ENCODE measurements at regions not wholly inside any gene's neighbourhood (a gene's known extent, or its start where the extent isn't known, plus 50 kb on each side); places are given as distances from the start of the nearest gene placed in this dataset.
"Not testable (repeated sequence)": the region's sequence is repeated elsewhere in the genome, so short reads cannot be mapped to it uniquely, and the experiment has no call there.

DNA sequence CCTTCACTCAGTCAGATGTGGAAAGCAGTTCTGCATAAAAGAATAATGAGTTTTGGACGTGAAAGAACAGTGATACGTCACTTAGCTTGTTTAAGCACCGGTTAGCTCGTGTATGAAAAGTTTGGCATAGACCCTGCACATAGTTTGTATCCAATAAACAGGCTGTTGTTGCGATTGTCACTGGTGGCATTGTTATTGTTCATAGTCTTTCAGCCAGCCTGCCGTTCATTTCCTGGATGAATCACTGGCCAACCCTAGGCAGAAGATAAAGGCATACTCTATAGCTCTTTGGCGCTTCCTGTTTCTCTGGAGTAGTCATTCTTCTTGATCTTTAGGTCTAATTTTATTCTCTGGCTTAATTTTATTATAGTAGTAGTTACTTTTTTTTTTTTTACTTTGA is 57.8 kb upstream of the ANKRD30A start:
- H3K4me3 Mint-ChIP-seq = no peak overlapping the region
- H3K27me3 Mint-ChIP-seq = no peaks in the 10 kb centered on the region
- no peak overlapping the region for H3K27ac Mint-ChIP-seq (ENCODE audit: low read depth)
- ATAC-seq (replicated peaks; ENCODE audit: extremely low read depth, poor library complexity, severe bottlenecking) (no peak), DNase-seq (ENCODE audit: low spot score in 2 of 2) (no peak)
- H3K4me1 Mint-ChIP-seq = no peaks in the 10 kb centered on the region
- peaks cover 23% of the 10 kb centered on the region for H3K9me3 Mint-ChIP-seq
- H3K36me3 Mint-ChIP-seq (ENCODE audit: insufficient read depth) = no peaks in the 10 kb centered on the region

DNA sequence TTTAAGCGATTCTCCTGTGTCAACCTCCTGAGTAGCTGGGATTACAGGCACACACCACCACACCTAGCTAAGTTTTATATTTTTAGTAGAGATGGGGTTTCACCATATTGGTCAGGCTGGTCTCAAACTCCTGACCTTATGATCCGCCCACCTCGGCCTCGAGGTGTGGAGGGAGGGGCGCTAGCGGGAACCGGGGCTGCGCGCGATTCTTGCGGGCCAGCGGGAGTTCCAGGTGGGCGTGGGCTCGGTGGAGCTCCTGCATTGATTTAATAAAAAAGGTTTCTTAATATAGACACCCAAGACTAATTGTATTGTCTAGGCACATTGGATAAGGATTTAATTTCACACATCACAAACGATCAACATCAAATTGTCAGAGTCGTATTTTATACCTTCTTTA is 63.1 kb upstream of the ANKRD30A start:
- ATAC-seq (replicated peaks; ENCODE audit: extremely low read depth, poor library complexity, severe bottlenecking); H3K4me3 Mint-ChIP-seq; DNase-seq (ENCODE audit: low spot score in 2 of 2); H3K27me3 Mint-ChIP-seq; H3K36me3 Mint-ChIP-seq (ENCODE audit: insufficient read depth); H3K4me1 Mint-ChIP-seq; H3K27ac Mint-ChIP-seq (ENCODE audit: low read depth): not testable (repeated sequence)
- peaks cover 23% of the 10 kb centered on the region for H3K9me3 Mint-ChIP-seq

DNA sequence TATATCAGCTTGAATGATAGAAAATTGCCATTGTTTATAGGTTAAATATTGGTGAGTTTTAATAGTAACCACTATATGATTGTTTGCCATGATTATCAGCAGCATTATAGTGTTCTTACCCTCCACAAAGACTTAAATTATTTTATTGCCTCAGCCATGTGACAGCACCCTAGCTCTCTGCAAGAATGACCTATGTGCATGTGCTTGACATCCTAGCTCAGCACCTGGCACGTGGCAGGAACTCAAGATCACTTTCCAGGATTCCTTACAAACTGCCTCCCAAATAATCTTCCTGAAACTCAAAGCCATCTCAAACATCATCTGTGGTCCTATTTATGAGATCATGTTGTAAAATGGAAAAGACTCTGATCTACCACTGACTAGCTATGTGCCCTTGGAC is 68.1 kb upstream of the ANKRD30A start:
- ATAC-seq (replicated peaks; ENCODE audit: extremely low read depth, poor library complexity, severe bottlenecking) (no peak), DNase-seq (ENCODE audit: low spot score in 2 of 2) (no peak)
- H3K36me3 Mint-ChIP-seq (ENCODE audit: insufficient read depth) = no peaks in the 10 kb centered on the region
- no peaks in the 10 kb centered on the region for H3K27me3 Mint-ChIP-seq
- no peaks in the 10 kb centered on the region for H3K4me1 Mint-ChIP-seq
- H3K9me3 Mint-ChIP-seq = peaks cover 39% of the 10 kb centered on the region
- H3K4me3 Mint-ChIP-seq = no peak overlapping the region
- no peak overlapping the region for H3K27ac Mint-ChIP-seq (ENCODE audit: low read depth)

DNA sequence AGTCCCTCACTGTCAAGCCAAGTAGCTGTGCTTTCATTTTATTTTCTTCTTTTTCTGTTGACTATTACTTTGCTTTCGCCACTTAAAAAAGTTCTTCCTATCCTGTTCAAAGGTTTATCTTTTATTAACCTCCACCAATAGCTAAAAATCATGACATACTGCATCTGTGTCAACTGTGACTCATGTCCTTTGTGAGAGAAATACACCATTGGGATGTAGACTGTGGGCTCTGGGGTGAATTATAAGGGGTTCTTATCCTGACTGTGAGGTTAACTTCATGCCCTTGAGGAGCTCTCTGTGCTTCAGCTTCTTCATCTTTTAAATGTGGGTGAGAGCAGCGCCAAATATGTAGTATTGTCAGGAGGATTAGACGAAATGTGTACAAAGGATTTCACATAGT is 71.9 kb upstream of the ANKRD30A start:
- H3K4me3 Mint-ChIP-seq = no peak overlapping the region
- H3K27me3 Mint-ChIP-seq = no peaks in the 10 kb centered on the region
- no peak for ATAC-seq (replicated peaks; ENCODE audit: extremely low read depth, poor library complexity, severe bottlenecking)
- H3K36me3 Mint-ChIP-seq (ENCODE audit: insufficient read depth) = no peaks in the 10 kb centered on the region
- H3K4me1 Mint-ChIP-seq = no peaks in the 10 kb centered on the region
- DNase-seq (ENCODE audit: low spot score in 2 of 2) = no peak
- H3K9me3 Mint-ChIP-seq = peaks cover 50% of the 10 kb centered on the region
- H3K27ac Mint-ChIP-seq (ENCODE audit: low read depth) = no peak overlapping the region

DNA sequence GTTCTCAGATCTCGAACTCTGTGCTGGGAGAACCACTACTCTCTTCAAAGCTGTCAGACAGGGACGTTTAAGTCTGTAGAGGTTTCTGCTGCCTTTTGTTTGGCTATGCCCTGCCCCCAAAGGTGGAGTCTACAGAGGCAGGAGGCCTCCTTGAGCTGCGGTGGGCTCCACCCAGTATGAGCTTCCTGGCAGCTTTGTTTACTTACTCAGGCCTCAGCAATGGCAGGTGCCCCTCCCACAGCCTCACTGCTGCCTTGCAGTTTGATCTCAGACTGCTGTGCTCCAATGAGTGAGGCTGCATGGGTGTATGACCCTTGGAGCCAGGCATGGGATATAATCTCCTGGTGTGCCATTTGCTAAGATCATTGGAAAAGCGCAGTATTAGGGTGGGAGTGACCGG is 75.4 kb upstream of the ANKRD30A start:
- H3K36me3 Mint-ChIP-seq (ENCODE audit: insufficient read depth); H3K27me3 Mint-ChIP-seq; H3K4me1 Mint-ChIP-seq; H3K27ac Mint-ChIP-seq (ENCODE audit: low read depth); ATAC-seq (replicated peaks; ENCODE audit: extremely low read depth, poor library complexity, severe bottlenecking); H3K4me3 Mint-ChIP-seq; DNase-seq (ENCODE audit: low spot score in 2 of 2): not testable (repeated sequence)
- peaks cover 50% of the 10 kb centered on the region for H3K9me3 Mint-ChIP-seq

DNA sequence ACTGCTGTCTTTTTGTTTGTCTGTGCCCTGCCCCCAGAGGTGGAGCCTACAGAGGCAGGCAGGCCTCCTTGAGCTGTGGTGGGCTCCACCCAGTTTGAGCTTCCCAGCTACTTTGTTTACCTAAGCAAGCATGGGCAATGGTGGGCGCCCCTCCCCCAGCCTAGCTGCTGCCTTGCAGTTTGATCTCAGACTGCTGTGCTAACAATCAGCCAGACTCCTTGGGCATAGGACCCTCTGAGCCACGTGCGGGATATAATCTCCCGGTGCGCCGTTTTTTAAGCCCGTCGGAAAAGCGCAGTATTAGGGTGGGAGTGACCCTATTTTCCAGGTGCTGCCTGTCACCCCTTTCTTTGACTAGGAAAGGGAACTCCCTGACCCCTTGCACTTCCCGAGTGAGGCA is 81.1 kb upstream of the ANKRD30A start:
- peaks cover 29% of the 10 kb centered on the region for H3K9me3 Mint-ChIP-seq
- H3K27ac Mint-ChIP-seq (ENCODE audit: low read depth); H3K4me1 Mint-ChIP-seq; ATAC-seq (replicated peaks; ENCODE audit: extremely low read depth, poor library complexity, severe bottlenecking); DNase-seq (ENCODE audit: low spot score in 2 of 2); H3K4me3 Mint-ChIP-seq; H3K36me3 Mint-ChIP-seq (ENCODE audit: insufficient read depth); H3K27me3 Mint-ChIP-seq: not testable (repeated sequence)

DNA sequence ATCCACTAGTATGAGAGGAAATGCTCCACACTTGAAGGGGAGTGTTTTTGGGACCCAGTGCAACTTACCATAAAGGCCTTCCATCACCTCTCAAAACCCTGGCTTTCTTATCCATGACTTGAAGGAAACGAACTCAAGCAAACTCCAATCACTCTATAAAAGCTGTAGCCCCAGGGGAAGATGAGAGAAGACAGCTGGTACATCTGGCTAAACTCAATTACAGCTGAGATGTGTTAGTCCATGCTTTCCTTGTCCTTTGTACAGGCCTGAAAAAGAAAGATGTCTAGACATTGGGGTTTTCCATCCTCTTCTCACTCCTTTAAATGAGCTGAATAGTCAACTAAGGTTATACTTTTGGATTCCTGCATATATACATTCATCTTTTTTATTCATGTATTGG is 89.5 kb upstream of the ANKRD30A start:
- H3K27me3 Mint-ChIP-seq = no peaks in the 10 kb centered on the region
- DNase-seq (ENCODE audit: low spot score in 2 of 2) (no peak), ATAC-seq (replicated peaks; ENCODE audit: extremely low read depth, poor library complexity, severe bottlenecking) (no peak)
- H3K27ac Mint-ChIP-seq (ENCODE audit: low read depth) = no peak overlapping the region
- peaks cover 13% of the 10 kb centered on the region for H3K9me3 Mint-ChIP-seq
- H3K4me3 Mint-ChIP-seq = no peak overlapping the region
- no peaks in the 10 kb centered on the region for H3K36me3 Mint-ChIP-seq (ENCODE audit: insufficient read depth)
- H3K4me1 Mint-ChIP-seq = no peaks in the 10 kb centered on the region

DNA sequence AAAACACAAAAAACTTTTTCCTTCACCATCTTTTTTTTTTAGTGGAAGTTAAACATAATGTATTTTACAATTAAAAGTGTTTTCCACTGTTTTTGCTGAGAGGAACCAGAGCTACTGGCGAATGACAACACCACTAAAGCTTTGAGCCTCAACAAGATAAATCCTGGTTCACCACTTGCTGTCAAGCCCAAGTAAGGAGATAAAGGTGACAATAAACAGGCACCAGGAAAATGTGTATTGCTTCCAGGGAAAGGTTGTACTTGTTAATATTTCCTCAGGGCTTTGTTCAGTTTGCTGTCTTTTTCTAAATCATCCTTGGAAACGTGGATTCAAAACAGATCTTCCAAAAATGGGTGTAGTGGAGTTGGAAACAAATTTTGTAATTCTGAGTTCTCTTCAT is 109.9 kb upstream of the ANKRD30A start:
- peaks cover 21% of the 10 kb centered on the region for H3K9me3 Mint-ChIP-seq
- no peaks in the 10 kb centered on the region for H3K4me1 Mint-ChIP-seq
- H3K36me3 Mint-ChIP-seq (ENCODE audit: insufficient read depth) = no peaks in the 10 kb centered on the region
- ATAC-seq (replicated peaks; ENCODE audit: extremely low read depth, poor library complexity, severe bottlenecking) = no peak
- H3K27ac Mint-ChIP-seq (ENCODE audit: low read depth) = no peak overlapping the region
- H3K27me3 Mint-ChIP-seq = no peaks in the 10 kb centered on the region
- DNase-seq (ENCODE audit: low spot score in 2 of 2) = no peak
- H3K4me3 Mint-ChIP-seq = no peak overlapping the region

DNA sequence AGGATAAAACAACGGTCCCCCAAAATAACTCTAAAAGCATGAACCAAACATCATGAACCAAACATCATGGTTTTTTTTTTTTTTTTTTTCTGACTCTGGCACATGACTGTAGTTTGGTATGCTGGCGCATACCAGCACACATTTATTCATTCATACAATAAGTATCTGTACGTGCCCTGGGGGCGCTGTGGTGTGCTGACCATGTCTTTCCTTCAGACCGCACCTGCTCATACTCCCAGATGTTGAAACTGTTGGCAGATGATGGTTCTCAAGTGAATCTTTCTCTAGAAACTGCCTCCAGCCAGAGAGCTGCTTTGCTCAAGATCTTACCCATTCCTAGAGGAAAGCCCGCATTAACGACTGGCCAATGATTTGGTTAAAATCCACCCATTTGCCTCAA is 114.7 kb upstream of the ANKRD30A start:
- Mint-ChIP-seq H3K36me3 (ENCODE audit: insufficient read depth) (no peaks in the 10 kb centered on the region), H3K27ac (ENCODE audit: low read depth) (no peak overlapping the region), H3K27me3 (no peaks in the 10 kb centered on the region), H3K9me3 (peaks cover 21% of the 10 kb centered on the region), H3K4me3 (no peak overlapping the region), H3K4me1 (no peaks in the 10 kb centered on the region)
- DNase-seq (ENCODE audit: low spot score in 2 of 2) = no peak
- ATAC-seq (replicated peaks; ENCODE audit: extremely low read depth, poor library complexity, severe bottlenecking) = no peak

DNA sequence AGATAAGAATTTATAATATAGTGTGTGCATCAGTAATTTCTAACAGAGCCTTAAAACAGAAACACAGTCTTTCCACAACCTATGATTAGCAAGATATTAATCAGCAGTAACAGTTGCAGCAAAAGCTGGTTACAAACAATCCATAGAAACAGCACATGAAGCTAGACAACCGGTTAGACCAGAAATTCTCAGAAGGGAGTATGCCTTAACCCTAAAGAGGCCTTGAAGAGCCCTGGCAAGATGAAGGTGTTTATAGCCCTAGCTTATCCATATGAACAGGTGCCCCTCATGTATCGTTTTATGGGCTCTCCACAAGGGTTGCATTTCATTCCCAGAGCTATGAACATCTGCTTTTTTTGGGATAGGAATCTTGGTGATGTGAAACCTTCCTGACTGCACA is 117.1 kb upstream of the ANKRD30A start:
- H3K4me1 Mint-ChIP-seq; H3K27me3 Mint-ChIP-seq; DNase-seq (ENCODE audit: low spot score in 2 of 2); H3K4me3 Mint-ChIP-seq; H3K27ac Mint-ChIP-seq (ENCODE audit: low read depth); ATAC-seq (replicated peaks; ENCODE audit: extremely low read depth, poor library complexity, severe bottlenecking); H3K36me3 Mint-ChIP-seq (ENCODE audit: insufficient read depth): not testable (repeated sequence)
- peaks cover 16% of the 10 kb centered on the region for H3K9me3 Mint-ChIP-seq

DNA sequence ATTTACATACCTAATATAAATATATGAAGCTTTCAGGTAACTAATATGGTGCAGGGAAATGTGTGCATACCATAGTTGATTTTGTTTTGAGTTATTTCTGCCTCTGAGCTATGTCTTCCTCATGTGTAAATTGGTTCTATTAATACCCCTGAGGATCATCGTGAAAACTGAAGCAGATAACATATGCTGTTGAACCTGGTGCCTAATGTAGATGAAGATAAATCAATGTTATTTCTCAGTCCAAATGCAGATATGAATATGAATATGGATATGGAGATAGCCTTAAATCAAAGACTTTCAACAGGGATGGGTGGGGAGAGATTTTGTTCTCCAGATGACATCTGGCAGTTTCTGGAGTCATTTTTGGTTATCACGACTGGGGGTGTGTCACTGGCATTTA is 122.3 kb upstream of the ANKRD30A start:
- ATAC-seq (replicated peaks; ENCODE audit: extremely low read depth, poor library complexity, severe bottlenecking) = no peak
- Mint-ChIP-seq H3K4me3 (no peak overlapping the region), H3K36me3 (ENCODE audit: insufficient read depth) (no peaks in the 10 kb centered on the region), H3K27ac (ENCODE audit: low read depth) (no peak overlapping the region), H3K9me3 (peaks cover 7% of the 10 kb centered on the region), H3K4me1 (no peaks in the 10 kb centered on the region), H3K27me3 (no peaks in the 10 kb centered on the region)
- no peak for DNase-seq (ENCODE audit: low spot score in 2 of 2)

DNA sequence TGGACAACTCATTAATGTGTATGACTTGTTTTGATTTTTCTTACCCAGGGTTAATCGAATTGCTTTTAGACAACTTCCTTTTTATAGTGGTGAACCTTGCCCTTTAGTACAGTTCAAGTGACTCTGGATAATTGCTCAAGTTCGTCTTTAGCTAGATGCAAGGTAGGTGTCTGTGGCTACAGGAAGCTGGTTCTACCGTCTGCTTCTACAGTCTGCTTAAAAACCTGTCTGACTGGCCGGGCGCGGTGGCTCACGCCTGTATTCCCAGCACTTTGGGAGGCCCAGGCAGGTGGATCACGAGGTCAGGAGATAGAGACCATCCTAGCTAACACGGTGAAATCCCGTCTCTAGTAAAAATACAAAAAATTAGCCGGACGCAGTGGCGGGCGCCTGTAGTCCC is 129.6 kb upstream of the ANKRD30A start:
- not testable (repeated sequence) for DNase-seq (ENCODE audit: low spot score in 2 of 2); H3K4me1 Mint-ChIP-seq; H3K27me3 Mint-ChIP-seq; ATAC-seq (replicated peaks; ENCODE audit: extremely low read depth, poor library complexity, severe bottlenecking); H3K4me3 Mint-ChIP-seq; H3K9me3 Mint-ChIP-seq; H3K27ac Mint-ChIP-seq (ENCODE audit: low read depth); H3K36me3 Mint-ChIP-seq (ENCODE audit: insufficient read depth)

DNA sequence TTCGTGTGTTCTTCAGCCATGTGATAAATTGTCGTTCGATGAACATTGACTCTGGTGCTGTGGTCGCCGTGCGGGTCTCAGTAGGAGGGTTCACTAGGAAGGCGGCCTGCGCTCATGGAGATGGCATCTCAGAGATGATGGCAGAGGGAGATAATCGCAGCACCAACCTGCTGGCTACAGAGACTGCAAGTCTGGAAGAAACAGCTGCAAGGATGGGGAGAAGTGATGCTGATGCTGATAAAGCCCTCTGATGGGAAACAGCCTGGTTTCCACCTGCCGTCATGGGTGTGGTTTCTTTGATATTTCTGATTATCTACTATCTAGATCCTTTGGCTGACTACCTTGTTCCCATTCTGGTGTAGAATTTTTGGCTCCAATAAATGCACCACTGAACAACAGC is 130.5 kb upstream of the ANKRD30A start:
- no peak for DNase-seq (ENCODE audit: low spot score in 2 of 2)
- Mint-ChIP-seq H3K9me3 (peaks cover 8% of the 10 kb centered on the region), H3K27me3 (no peaks in the 10 kb centered on the region), H3K27ac (ENCODE audit: low read depth) (no peak overlapping the region), H3K36me3 (ENCODE audit: insufficient read depth) (no peaks in the 10 kb centered on the region), H3K4me1 (no peaks in the 10 kb centered on the region), H3K4me3 (no peak overlapping the region)
- ATAC-seq (replicated peaks; ENCODE audit: extremely low read depth, poor library complexity, severe bottlenecking) = no peak

DNA sequence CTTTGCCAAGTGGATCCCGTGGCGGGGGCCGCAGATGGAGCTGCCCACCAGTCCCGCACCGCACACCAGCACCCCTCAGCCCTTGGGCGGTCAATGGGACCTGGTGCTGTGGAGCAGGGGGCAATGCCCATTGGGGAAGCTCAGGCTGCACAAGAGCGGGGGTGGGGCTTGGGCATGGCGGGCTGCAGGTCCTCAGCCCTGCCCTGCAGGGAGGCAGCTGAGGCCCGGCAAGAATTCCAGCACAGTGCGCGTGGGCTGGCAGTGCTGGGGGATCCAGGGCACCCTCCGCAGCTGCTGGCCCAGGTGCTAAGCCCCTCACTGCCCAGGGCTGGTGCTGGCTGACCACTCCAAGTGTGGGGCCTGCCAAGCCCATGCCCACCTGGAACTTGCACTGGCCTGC is 136.2 kb upstream of the ANKRD30A start:
- DNase-seq (ENCODE audit: low spot score in 2 of 2) = no peak
- no peak overlapping the region for H3K27ac Mint-ChIP-seq (ENCODE audit: low read depth)
- peaks cover 10% of the 10 kb centered on the region for H3K9me3 Mint-ChIP-seq
- H3K27me3 Mint-ChIP-seq = no peaks in the 10 kb centered on the region
- ATAC-seq (replicated peaks; ENCODE audit: extremely low read depth, poor library complexity, severe bottlenecking) = no peak
- H3K36me3 Mint-ChIP-seq (ENCODE audit: insufficient read depth) = no peaks in the 10 kb centered on the region
- H3K4me1 Mint-ChIP-seq = no peaks in the 10 kb centered on the region
- H3K4me3 Mint-ChIP-seq = no peak overlapping the region
